ENCODE measurements at regions not wholly inside any gene's neighbourhood (a gene's known extent, or its start where the extent isn't known, plus 50 kb on each side); places are given as distances from the start of the nearest gene placed in this dataset.

GRCh38 chr15:34688699-34689098 is 66.1 kb downstream of the GJD2 start:
- TF ChIP-seq, protein P1, sequence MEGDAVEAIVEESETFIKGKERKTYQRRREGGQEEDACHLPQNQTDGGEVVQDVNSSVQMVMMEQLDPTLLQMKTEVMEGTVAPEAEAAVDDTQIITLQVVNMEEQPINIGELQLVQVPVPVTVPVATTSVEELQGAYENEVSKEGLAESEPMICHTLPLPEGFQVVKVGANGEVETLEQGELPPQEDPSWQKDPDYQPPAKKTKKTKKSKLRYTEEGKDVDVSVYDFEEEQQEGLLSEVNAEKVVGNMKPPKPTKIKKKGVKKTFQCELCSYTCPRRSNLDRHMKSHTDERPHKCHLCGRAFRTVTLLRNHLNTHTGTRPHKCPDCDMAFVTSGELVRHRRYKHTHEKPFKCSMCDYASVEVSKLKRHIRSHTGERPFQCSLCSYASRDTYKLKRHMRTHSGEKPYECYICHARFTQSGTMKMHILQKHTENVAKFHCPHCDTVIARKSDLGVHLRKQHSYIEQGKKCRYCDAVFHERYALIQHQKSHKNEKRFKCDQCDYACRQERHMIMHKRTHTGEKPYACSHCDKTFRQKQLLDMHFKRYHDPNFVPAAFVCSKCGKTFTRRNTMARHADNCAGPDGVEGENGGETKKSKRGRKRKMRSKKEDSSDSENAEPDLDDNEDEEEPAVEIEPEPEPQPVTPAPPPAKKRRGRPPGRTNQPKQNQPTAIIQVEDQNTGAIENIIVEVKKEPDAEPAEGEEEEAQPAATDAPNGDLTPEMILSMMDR (IDR thresholded peaks at IDR 0.05) = no peak
- TF ChIP-seq POLR2A (IDR thresholded peaks at IDR 0.05) = no peak

All from adrenal gland (tissue), 5 donors.